DOHH2 (cell line): ENCODE measurements at regions not wholly inside any gene's neighbourhood (a gene's known extent, or its start where the extent isn't known, plus 50 kb on each side); places are given as distances from the start of the nearest gene placed in this dataset.

Experiments used
- H3F3A ChIP-seq: fragments of 200-600 bp; sonication (generic), shearing (Covaris generic); 2 replicates; pipeline ENCODE4 v1.6.0; 2016; ENCODE audit warnings: antibody characterized with exemption, mild to moderate bottlenecking; ENCODE audit not compliant: control insufficient read depth, insufficient read depth
- H3K27ac ChIP-seq: fragments of 200-600 bp; sonication (generic); 2 replicates; pipeline ENCODE4 v1.5.1; 2014; ENCODE audit warnings: low read depth, mild to moderate bottlenecking, low read length, moderate library complexity
- H3K27me3 ChIP-seq: fragments of 200-600 bp; sonication (generic); 2 replicates; pipeline ENCODE4 v1.6.1; 2014; ENCODE audit warnings: mild to moderate bottlenecking, low read length, mixed read lengths; ENCODE audit not compliant: control insufficient read depth
- H3K36me3 ChIP-seq: fragments of 200-600 bp; sonication (generic); 2 replicates; pipeline ENCODE4 v1.6.1; 2014; ENCODE audit warnings: mild to moderate bottlenecking, low read length, moderate library complexity, mixed read lengths; ENCODE audit not compliant: control insufficient read depth
- H3K4me1 ChIP-seq: fragments of 200-600 bp; sonication (generic); 2 replicates; pipeline ENCODE4 v1.6.1; 2014; ENCODE audit warnings: mild to moderate bottlenecking, low read length, mixed read lengths; ENCODE audit not compliant: control insufficient read depth
- H3K4me2 ChIP-seq: fragments of 200-600 bp; sonication (generic); 2 replicates; pipeline ENCODE4 v1.6.0; 2014; ENCODE audit warnings: mild to moderate bottlenecking, low read length, moderate library complexity
- H3K4me3 ChIP-seq: fragments of 200-600 bp; sonication (generic); 2 replicates; pipeline ENCODE4 v1.5.1; 2014; ENCODE audit warnings: mild to moderate bottlenecking, low read length, mixed read lengths
- H3K79me2 ChIP-seq: fragments of 200-600 bp; sonication (generic); 2 replicates; pipeline ENCODE4 v1.6.1; 2014; ENCODE audit warnings: mild to moderate bottlenecking, low read length, mixed read lengths; ENCODE audit not compliant: control insufficient read depth
- H3K9me2 ChIP-seq: fragments of 200-600 bp; sonication (generic); replicated peaks from 2 replicates; pipeline ENCODE4 v1.6.1; 2014; ENCODE audit warnings: mild to moderate bottlenecking, low read length, mixed read lengths; ENCODE audit not compliant: control insufficient read depth
- H3K9me3 ChIP-seq: fragments of 200-600 bp; sonication (generic); 2 replicates; pipeline ENCODE4 v1.6.1; 2014; ENCODE audit warnings: antibody characterized with exemption, low read length, mixed read lengths; ENCODE audit not compliant: control insufficient read depth, insufficient read depth
- H4K20me1 ChIP-seq: fragments of 200-600 bp; sonication (generic); 2 replicates; pipeline ENCODE4 v1.6.0; 2014; ENCODE audit warnings: low read depth, mild to moderate bottlenecking, antibody characterized with exemption, low read length, moderate library complexity; ENCODE audit not compliant: control insufficient read depth, insufficient read depth
- CTCF ChIP-seq: fragments of 200-600 bp; sonication (generic); IDR thresholded peaks from one replicate; pipeline ENCODE4 v1.5.1; 2014; ENCODE audit warnings: antibody characterized with exemption, mild to moderate bottlenecking, low read depth, low read length; ENCODE audit not compliant: poor library complexity, severe bottlenecking
- EZH2phosphoT487 ChIP-seq: fragments of 200-600 bp; sonication (generic); IDR thresholded peaks from 2 replicates; pipeline ENCODE4 v1.6.1; 2017; ENCODE audit warnings: borderline replicate concordance, mild to moderate bottlenecking, antibody characterized with exemption, low read length, moderate library complexity, mixed read lengths

- Histone ChIP-seq H4K20me1 (no peaks in the 10 kb centered on the region), H3K9me2 (no peaks in the 10 kb centered on the region), H3K27me3 (no peaks in the 10 kb centered on the region; the same call in 1 of the 2 replicates), H3K9me3 (no peaks in the 10 kb centered on the region), H3K36me3 (no peaks in the 10 kb centered on the region), H3K79me2 (no peaks in the 10 kb centered on the region), H3K4me1 (no peaks in the 10 kb centered on the region), H3K27ac (no peak overlapping the region), H3K4me3 (no peak overlapping the region), H3K4me2 (no peak overlapping the region), H3F3A (no peaks in the 10 kb centered on the region)
- TF ChIP-seq CTCF (no peak), EZH2phosphoT487 (no peak)
Measured at GRCh38 chrX:40476958-40477357, 103.8 kb upstream of the ATP6AP2 start.

- no peak overlapping the region for H3K27ac ChIP-seq
- H3K9me2 ChIP-seq = no peaks in the 10 kb centered on the region
- no peak for TF ChIP-seq CTCF
- no peak for TF ChIP-seq EZH2phosphoT487
- no peaks in the 10 kb centered on the region; the same call in 1 of the 2 replicates for H3K27me3 ChIP-seq
- no peaks in the 10 kb centered on the region for H4K20me1 ChIP-seq
- H3K9me3 ChIP-seq = no peaks in the 10 kb centered on the region
- H3K36me3 ChIP-seq = no peaks in the 10 kb centered on the region
- H3K4me1 ChIP-seq = no peaks in the 10 kb centered on the region
- no peaks in the 10 kb centered on the region for H3K79me2 ChIP-seq
- no peak overlapping the region for H3K4me2 ChIP-seq
- H3K4me3 ChIP-seq = no peak overlapping the region
- H3F3A ChIP-seq = no peaks in the 10 kb centered on the region
Measured at GRCh38 chrX:40474645-40475044, 106.1 kb upstream of the ATP6AP2 start.

- Histone ChIP-seq H3K4me1 (no peaks in the 10 kb centered on the region), H3K4me2 (no peak overlapping the region), H3K9me2 (no peaks in the 10 kb centered on the region), H4K20me1 (no peaks in the 10 kb centered on the region), H3K9me3 (no peaks in the 10 kb centered on the region), H3K27ac (no peak overlapping the region), H3K36me3 (no peaks in the 10 kb centered on the region), H3K27me3 (no peaks in the 10 kb centered on the region; the same call in 1 of the 2 replicates), H3F3A (no peaks in the 10 kb centered on the region), H3K79me2 (no peaks in the 10 kb centered on the region), H3K4me3 (no peak overlapping the region)
- no peak for TF ChIP-seq CTCF
Measured at GRCh38 chrX:40474205-40474626, 106.6 kb upstream of the ATP6AP2 start.
